KOPT-K1 (cell line): ENCODE measurements at regions not wholly inside any gene's neighbourhood (a gene's known extent, or its start where the extent isn't known, plus 50 kb on each side); places are given as distances from the start of the nearest gene placed in this dataset.

Experiments
- H3K27ac ChIP-seq: fragments of 200-600 bp; sonication (generic); 2 replicates; pipeline ENCODE4 v1.5.1; 2016; ENCODE audit warnings: antibody characterized with exemption, mild to moderate bottlenecking, low read depth, low read length; ENCODE audit not compliant: poor library complexity, severe bottlenecking
- H3K36me3 ChIP-seq: fragments of 200-600 bp; sonication (generic); 2 replicates; pipeline ENCODE4 v1.5.1; 2017; ENCODE audit warnings: antibody characterized with exemption, mild to moderate bottlenecking, low read length, moderate library complexity; ENCODE audit not compliant: insufficient read depth
- H3K9me3 ChIP-seq: fragments of 200-600 bp; sonication (generic); 2 replicates; pipeline ENCODE4 v1.5.1; 2017; ENCODE audit warnings: antibody characterized with exemption, low read length, mild to moderate bottlenecking; ENCODE audit not compliant: insufficient read depth, poor library complexity, severe bottlenecking

- no peak overlapping the region for H3K27ac ChIP-seq
- H3K36me3 ChIP-seq = no peaks in the 10 kb centered on the region
- peaks cover 19% of the 10 kb centered on the region for H3K9me3 ChIP-seq
These were observed 204.9 kb upstream of the USP25 start for GRCh38 chr21:15524855-15525254.

- Histone ChIP-seq H3K27ac (no peak overlapping the region), H3K36me3 (no peaks in the 10 kb centered on the region), H3K9me3 (peaks cover 5% of the 10 kb centered on the region)
These were observed 203.0 kb upstream of the USP25 start for GRCh38 chr21:15526798-15527197.

GRCh38 chr21:15528346-15528745 is 201.4 kb upstream of the USP25 start:
- Histone ChIP-seq H3K36me3 (no peaks in the 10 kb centered on the region), H3K9me3 (no peaks in the 10 kb centered on the region), H3K27ac (no peak overlapping the region)

GRCh38 chr21:15531986-15532385 is 197.8 kb upstream of the USP25 start:
- H3K27ac ChIP-seq = no peak overlapping the region
- no peaks in the 10 kb centered on the region for H3K9me3 ChIP-seq
- H3K36me3 ChIP-seq = no peaks in the 10 kb centered on the region

- Histone ChIP-seq H3K27ac (no peak overlapping the region), H3K36me3 (no peaks in the 10 kb centered on the region), H3K9me3 (no peaks in the 10 kb centered on the region)
These were observed 196.2 kb upstream of the USP25 start for GRCh38 chr21:15533618-15534017.

GRCh38 chr21:15534450-15534886 is 195.3 kb upstream of the USP25 start:
- H3K36me3 ChIP-seq = no peaks in the 10 kb centered on the region
- no peaks in the 10 kb centered on the region for H3K9me3 ChIP-seq
- H3K27ac ChIP-seq = no peak overlapping the region

GRCh38 chr21:15539376-15539775 is 190.4 kb upstream of the USP25 start:
- Histone ChIP-seq H3K36me3 (no peaks in the 10 kb centered on the region), H3K9me3 (no peaks in the 10 kb centered on the region), H3K27ac (no peak overlapping the region)

- Histone ChIP-seq H3K36me3 (no peaks in the 10 kb centered on the region), H3K27ac (no peak overlapping the region), H3K9me3 (no peaks in the 10 kb centered on the region)
These were observed 186.3 kb upstream of the USP25 start for GRCh38 chr21:15543473-15543872.

GRCh38 chr21:15549671-15550070 is 180.1 kb upstream of the USP25 start:
- H3K36me3 ChIP-seq = no peaks in the 10 kb centered on the region
- H3K27ac ChIP-seq = no peak overlapping the region

GRCh38 chr21:15552914-15553494 is 176.8 kb upstream of the USP25 start:
- Histone ChIP-seq H3K27ac (no peak overlapping the region), H3K36me3 (no peaks in the 10 kb centered on the region), H3K9me3 (no peaks in the 10 kb centered on the region)

More at GRCh38 chr21:15549671-15550070, 180.1 kb upstream of the USP25 start:
- no peaks in the 10 kb centered on the region for H3K9me3 ChIP-seq

- H3K36me3 ChIP-seq = no peaks in the 10 kb centered on the region
- no peaks in the 10 kb centered on the region for H3K9me3 ChIP-seq
- no peak overlapping the region for H3K27ac ChIP-seq
These were observed 171.9 kb upstream of the USP25 start for GRCh38 chr21:15557925-15558324.

- Histone ChIP-seq H3K9me3 (no peaks in the 10 kb centered on the region), H3K36me3 (no peaks in the 10 kb centered on the region), H3K27ac (no peak overlapping the region)
These were observed 170.9 kb upstream of the USP25 start for GRCh38 chr21:15558884-15559283.

GRCh38 chr21:15559660-15560059 is 170.1 kb upstream of the USP25 start:
- no peak overlapping the region for H3K27ac ChIP-seq
- H3K36me3 ChIP-seq = no peaks in the 10 kb centered on the region
- no peaks in the 10 kb centered on the region for H3K9me3 ChIP-seq

- H3K27ac ChIP-seq = no peak overlapping the region
These were observed 169.3 kb upstream of the USP25 start for GRCh38 chr21:15560383-15561056.

GRCh38 chr21:15562748-15563147 is 167.0 kb upstream of the USP25 start:
- no peak overlapping the region for H3K27ac ChIP-seq
- no peaks in the 10 kb centered on the region for H3K9me3 ChIP-seq
- no peaks in the 10 kb centered on the region for H3K36me3 ChIP-seq

More at GRCh38 chr21:15560383-15561056, 169.3 kb upstream of the USP25 start:
- no peaks in the 10 kb centered on the region for H3K9me3 ChIP-seq
- no peaks in the 10 kb centered on the region for H3K36me3 ChIP-seq

GRCh38 chr21:15564907-15565306 is 164.9 kb upstream of the USP25 start:
- no peaks in the 10 kb centered on the region for H3K9me3 ChIP-seq
- H3K36me3 ChIP-seq = no peaks in the 10 kb centered on the region
- H3K27ac ChIP-seq = no peak overlapping the region
